ENCODE measurements at regions not wholly inside any gene's neighbourhood (a gene's known extent, or its start where the extent isn't known, plus 50 kb on each side); places are given as distances from the start of the nearest gene placed in this dataset.
A peak's percentile ranks its signal among the peaks of the same experiment; 100 is the strongest.

DNA sequence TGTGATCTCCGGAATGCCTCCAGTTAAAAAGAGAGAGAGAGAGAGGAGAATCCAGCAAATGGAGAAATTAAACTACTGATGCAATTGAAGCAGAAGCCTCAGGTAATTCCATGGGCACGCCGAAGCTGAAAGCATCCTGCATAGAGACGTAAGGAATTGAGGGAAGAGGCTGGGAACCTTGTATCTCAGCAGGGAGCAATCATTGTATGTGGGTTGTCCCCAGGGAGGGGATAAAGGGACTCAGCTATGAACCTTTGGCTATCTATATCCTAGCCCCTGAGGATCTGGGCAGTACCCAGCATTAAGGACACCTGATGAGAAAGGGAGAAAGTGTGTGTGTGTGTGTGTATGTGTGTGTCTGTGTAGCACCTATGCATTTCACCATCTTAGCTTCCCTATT is 95.8 kb upstream of the ATXN7L3B start:
- WGBS (ENCODE audit: extremely low coverage, insufficient read length, low lambda C conversion rate): no CpG with 5 or more reads among the region's 4 CpGs
- Histone ChIP-seq H2AK5ac (ENCODE audit: insufficient read length, low read length) (no peak overlapping the region), H3T11ph (ENCODE audit: low read length) (peak overlapping the region; percentile 53), H3K4me2 (ENCODE audit: insufficient read depth, insufficient read length, low read length) (no peak overlapping the region), H4K91ac (ENCODE audit: insufficient read length, low read depth, low read length) (no peak overlapping the region), H2BK5ac (ENCODE audit: insufficient read length, low read length) (no peak overlapping the region), H2BK15ac (ENCODE audit: low read depth, low read length) (no peak overlapping the region), H4K20me1 (ENCODE audit: control insufficient read depth, insufficient read depth, insufficient read length) (no peaks in the 10 kb centered on the region), H4K5ac (ENCODE audit: insufficient read length, low read depth, low read length) (no peak overlapping the region), H3K79me1 (ENCODE audit: insufficient read depth, low read depth, low read length, poor library complexity, severe bottlenecking) (no peaks in the 10 kb centered on the region), H3K9me3 (ENCODE audit: control insufficient read depth, low read depth, low read length) (no peaks in the 10 kb centered on the region), H4K8ac (replicated peaks; ENCODE audit: insufficient read length, low read depth, low read length) (no peak overlapping the region), H3K79me2 (ENCODE audit: insufficient read depth, low read length) (no peaks in the 10 kb centered on the region), H3K56ac (ENCODE audit: insufficient read length, low read depth, low read length) (no peak overlapping the region), H3K23ac (ENCODE audit: insufficient read length, low read depth, low read length) (no peak overlapping the region), H3K4ac (ENCODE audit: low read depth, low read length) (no peak overlapping the region), H3K18ac (ENCODE audit: insufficient read length, low read depth, low read length) (no peak overlapping the region), H2BK120ac (ENCODE audit: low read depth, low read length, poor library complexity, severe bottlenecking) (no peak overlapping the region), H2AFZ (ENCODE audit: low read length) (no peak overlapping the region), H3K23me2 (ENCODE audit: insufficient read length, low read depth, low read length, poor library complexity, severe bottlenecking) (no peaks in the 10 kb centered on the region), H3K4me1 (ENCODE audit: insufficient read depth, low read length) (no peaks in the 10 kb centered on the region), H3K9ac (ENCODE audit: extremely low read depth, insufficient read length, low read length) (no peak overlapping the region), H3K27me3 (ENCODE audit: insufficient read depth, low read length) (no peaks in the 10 kb centered on the region), H2BK12ac (ENCODE audit: insufficient read length, low read depth, low read length) (no peak overlapping the region), H3K27ac (ENCODE audit: insufficient read length, low read depth, low read length) (no peak overlapping the region), H2BK20ac (ENCODE audit: low read depth, low read length, poor library complexity, severe bottlenecking) (no peak overlapping the region), H3K14ac (ENCODE audit: insufficient read depth, low read length) (no peak overlapping the region)
- no peaks in the 10 kb centered on the region for H3K27me3 Mint-ChIP-seq (ENCODE audit: low read depth)
- H3K4me1 Mint-ChIP-seq: peaks cover 7% of the 10 kb centered on the region in 2 experiments
- peak; percentile 37 for DNase-seq
- TF ChIP-seq, protein P1, sequence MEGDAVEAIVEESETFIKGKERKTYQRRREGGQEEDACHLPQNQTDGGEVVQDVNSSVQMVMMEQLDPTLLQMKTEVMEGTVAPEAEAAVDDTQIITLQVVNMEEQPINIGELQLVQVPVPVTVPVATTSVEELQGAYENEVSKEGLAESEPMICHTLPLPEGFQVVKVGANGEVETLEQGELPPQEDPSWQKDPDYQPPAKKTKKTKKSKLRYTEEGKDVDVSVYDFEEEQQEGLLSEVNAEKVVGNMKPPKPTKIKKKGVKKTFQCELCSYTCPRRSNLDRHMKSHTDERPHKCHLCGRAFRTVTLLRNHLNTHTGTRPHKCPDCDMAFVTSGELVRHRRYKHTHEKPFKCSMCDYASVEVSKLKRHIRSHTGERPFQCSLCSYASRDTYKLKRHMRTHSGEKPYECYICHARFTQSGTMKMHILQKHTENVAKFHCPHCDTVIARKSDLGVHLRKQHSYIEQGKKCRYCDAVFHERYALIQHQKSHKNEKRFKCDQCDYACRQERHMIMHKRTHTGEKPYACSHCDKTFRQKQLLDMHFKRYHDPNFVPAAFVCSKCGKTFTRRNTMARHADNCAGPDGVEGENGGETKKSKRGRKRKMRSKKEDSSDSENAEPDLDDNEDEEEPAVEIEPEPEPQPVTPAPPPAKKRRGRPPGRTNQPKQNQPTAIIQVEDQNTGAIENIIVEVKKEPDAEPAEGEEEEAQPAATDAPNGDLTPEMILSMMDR (conservative IDR thresholded peaks at IDR 0.05): no peak
- no peaks in the 10 kb centered on the region for H3K9me3 Mint-ChIP-seq
- no peak overlapping the region for H3K4me3 Mint-ChIP-seq
- H3K36me3 Mint-ChIP-seq (ENCODE audit: insufficient read depth in 1 of 3, low read depth in 3 of 3): no peaks in the 10 kb centered on the region
- peak overlapping the region in 1 of 3 experiments; percentile 36; a peak in 1 of 7 replicates for H3K27ac Mint-ChIP-seq

Measured in H9 (cell line).